ENCODE measurements at regions not wholly inside any gene's neighbourhood (a gene's known extent, or its start where the extent isn't known, plus 50 kb on each side); places are given as distances from the start of the nearest gene placed in this dataset.

- TF ChIP-seq CTCF (IDR thresholded peaks at IDR 0.05) (no peak), POLR2A (IDR thresholded peaks at IDR 0.05) (no peak)
Measured at GRCh38 chr13:26998292-26998691, 173.3 kb downstream of the USP12 start.

Measured in transverse colon (tissue), 3 donors.